Cardiac fibroblast (primary cell): ENCODE measurements at regions not wholly inside any gene's neighbourhood (a gene's known extent, or its start where the extent isn't known, plus 50 kb on each side); places are given as distances from the start of the nearest gene placed in this dataset.

Experiments
- DNase-seq, 2 donors: peaks; one replicate each; pipeline versions ENCODE4 v3.0.0 to v3.0.0-alpha.2; 2010; ENCODE audit warnings: low read depth in 2 of 2
- H3K4me3 ChIP-seq, 2 donors: replicated peaks in 1 of 2; 1 replicate in 1 of 2; 2 replicates in 1 of 2; pipeline ENCODE4 v1.5.1; 2011; ENCODE audit warnings: low read depth in 2 of 2, low read length in 2 of 2, mild to moderate bottlenecking in 2 of 2, moderate library complexity in 1 of 2
- TF ChIP-seq, protein P1 (sequence below): IDR thresholded peaks from one replicate; pipeline ENCODE4 v1.5.1; 2011; ENCODE audit warnings: low read depth, mild to moderate bottlenecking, low read length, inconsistent platforms

GRCh38 chr1:80915491-80915890 lies 885.2 kb upstream of the ADGRL2 start:
- TF ChIP-seq, protein P1, sequence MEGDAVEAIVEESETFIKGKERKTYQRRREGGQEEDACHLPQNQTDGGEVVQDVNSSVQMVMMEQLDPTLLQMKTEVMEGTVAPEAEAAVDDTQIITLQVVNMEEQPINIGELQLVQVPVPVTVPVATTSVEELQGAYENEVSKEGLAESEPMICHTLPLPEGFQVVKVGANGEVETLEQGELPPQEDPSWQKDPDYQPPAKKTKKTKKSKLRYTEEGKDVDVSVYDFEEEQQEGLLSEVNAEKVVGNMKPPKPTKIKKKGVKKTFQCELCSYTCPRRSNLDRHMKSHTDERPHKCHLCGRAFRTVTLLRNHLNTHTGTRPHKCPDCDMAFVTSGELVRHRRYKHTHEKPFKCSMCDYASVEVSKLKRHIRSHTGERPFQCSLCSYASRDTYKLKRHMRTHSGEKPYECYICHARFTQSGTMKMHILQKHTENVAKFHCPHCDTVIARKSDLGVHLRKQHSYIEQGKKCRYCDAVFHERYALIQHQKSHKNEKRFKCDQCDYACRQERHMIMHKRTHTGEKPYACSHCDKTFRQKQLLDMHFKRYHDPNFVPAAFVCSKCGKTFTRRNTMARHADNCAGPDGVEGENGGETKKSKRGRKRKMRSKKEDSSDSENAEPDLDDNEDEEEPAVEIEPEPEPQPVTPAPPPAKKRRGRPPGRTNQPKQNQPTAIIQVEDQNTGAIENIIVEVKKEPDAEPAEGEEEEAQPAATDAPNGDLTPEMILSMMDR: no peak
- H3K4me3 ChIP-seq: no peak overlapping the region
- no peak for DNase-seq

GRCh38 chr1:80910426-80910825 lies 890.3 kb upstream of the ADGRL2 start:
- no peak for DNase-seq
- TF ChIP-seq, protein P1: no peak
- H3K4me3 ChIP-seq: no peak overlapping the region

DNA sequence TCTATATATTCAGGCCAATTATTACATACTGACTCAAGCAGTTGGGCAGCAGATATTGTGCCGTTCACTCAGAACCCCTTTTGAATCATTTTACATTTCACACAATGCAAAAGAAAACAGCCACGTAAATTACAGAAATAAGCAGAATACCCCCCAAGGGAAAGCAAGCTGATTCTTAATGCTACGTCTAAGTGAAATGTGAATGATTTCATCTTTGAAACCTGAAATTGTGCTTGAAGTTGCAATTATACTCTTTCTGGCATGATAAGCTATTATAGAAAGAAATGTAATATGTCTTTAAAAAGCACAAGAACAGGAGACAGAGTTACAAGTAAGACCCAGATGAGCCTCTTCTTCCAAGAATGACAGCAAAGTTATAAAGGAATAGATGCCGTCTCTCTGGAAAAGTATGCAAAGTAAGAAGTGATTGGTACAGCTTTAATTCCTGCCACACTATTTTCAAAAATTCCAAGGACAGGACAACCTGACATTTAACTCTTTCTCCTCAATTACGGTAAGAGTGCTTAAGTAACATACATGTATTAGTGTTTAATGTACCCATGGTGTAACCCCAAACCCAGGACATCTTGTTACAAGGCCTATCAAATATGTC lies 891.5 kb upstream of the ADGRL2 start:
- TF ChIP-seq, protein P1: no peak
- DNase-seq: no peak
- H3K4me3 ChIP-seq: no peak overlapping the region

GRCh38 chr1:80896781-80897356 lies 903.9 kb upstream of the ADGRL2 start:
- DNase-seq: no peak
- TF ChIP-seq, protein P1: no peak
- H3K4me3 ChIP-seq: no peak overlapping the region

- TF ChIP-seq, protein P1: no peak
- peak; percentile 10 to 20 for DNase-seq
- no peak overlapping the region for H3K4me3 ChIP-seq
Measured at GRCh38 chr1:80894921-80895320, 905.8 kb upstream of the ADGRL2 start.

GRCh38 chr1:80893115-80893514 lies 907.6 kb upstream of the ADGRL2 start:
- TF ChIP-seq, protein P1: no peak
- H3K4me3 ChIP-seq: no peak overlapping the region
- DNase-seq: peak; percentile 10 to 58
